ENCODE measurements at regions not wholly inside any gene's neighbourhood (a gene's known extent, or its start where the extent isn't known, plus 50 kb on each side); places are given as distances from the start of the nearest gene placed in this dataset.

DNA sequence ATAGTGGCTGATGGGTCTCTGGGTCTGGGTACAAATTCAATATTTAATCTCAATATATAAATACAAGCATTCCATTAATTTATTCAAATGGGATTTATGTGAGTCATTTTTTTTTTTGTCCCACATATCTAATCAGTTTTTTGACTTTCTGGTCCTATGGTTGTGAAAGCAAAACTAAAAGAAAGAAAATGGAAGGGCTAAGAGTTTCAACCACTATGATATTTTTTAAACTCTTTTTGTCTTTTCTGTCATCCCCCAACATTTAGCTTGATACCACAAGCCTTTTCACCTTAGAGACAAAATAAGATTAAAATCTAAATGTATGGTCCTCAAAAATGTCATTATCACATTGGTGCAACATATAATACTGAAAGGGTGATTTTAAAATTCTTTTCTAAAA, 602.7 kb upstream of the CHRM3 start:
- TF ChIP-seq, protein P1, sequence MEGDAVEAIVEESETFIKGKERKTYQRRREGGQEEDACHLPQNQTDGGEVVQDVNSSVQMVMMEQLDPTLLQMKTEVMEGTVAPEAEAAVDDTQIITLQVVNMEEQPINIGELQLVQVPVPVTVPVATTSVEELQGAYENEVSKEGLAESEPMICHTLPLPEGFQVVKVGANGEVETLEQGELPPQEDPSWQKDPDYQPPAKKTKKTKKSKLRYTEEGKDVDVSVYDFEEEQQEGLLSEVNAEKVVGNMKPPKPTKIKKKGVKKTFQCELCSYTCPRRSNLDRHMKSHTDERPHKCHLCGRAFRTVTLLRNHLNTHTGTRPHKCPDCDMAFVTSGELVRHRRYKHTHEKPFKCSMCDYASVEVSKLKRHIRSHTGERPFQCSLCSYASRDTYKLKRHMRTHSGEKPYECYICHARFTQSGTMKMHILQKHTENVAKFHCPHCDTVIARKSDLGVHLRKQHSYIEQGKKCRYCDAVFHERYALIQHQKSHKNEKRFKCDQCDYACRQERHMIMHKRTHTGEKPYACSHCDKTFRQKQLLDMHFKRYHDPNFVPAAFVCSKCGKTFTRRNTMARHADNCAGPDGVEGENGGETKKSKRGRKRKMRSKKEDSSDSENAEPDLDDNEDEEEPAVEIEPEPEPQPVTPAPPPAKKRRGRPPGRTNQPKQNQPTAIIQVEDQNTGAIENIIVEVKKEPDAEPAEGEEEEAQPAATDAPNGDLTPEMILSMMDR (IDR thresholded peaks at IDR 0.05; ENCODE audit: low read depth, low read length, missing control alignments): no peak
- DNase-seq (ENCODE audit: low read depth): no peak
- no peak overlapping the region for H3K4me3 ChIP-seq (ENCODE audit: low read depth, low read length)

DNA sequence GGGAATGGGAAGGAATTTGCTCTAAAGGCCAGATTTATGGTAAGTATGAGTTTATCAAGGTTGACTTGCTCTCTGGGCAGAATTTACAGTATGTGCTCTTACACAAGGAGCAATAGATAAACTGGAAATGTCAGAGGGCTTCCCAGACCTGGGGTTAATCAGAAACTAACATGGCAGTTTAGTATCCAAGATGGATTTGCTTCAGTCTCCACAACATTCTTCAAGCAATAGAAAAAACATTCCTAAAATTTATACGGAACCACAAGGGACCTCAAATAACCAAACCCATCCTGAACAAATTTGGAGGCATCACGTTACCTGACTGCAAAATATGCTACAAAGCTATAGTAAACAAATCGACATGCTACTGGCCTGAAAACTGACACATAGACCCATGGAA, 606.7 kb upstream of the CHRM3 start:
- no peak for DNase-seq (ENCODE audit: low read depth)
- TF ChIP-seq, protein P1 (IDR thresholded peaks at IDR 0.05; ENCODE audit: low read depth, low read length, missing control alignments): no peak
- no peak overlapping the region for H3K4me3 ChIP-seq (ENCODE audit: low read depth, low read length)

DNA sequence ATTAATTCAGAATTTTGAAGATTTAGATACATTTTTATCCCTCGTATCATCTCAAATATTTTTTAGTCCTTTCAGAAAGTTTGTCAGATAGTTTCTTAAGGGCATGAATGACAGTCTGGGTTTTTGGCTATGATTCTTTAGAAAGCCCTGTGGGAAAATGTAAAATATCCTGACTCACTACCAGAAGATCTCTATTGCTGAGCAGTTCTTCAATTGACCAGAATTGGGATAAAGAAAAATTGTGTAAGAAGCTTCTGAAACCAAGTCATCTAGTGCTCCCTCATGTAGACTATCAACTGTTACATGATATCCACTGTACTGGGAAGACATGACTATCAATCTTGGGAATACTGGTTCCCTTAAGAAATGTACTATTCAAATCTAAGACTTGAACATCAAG, 608.3 kb upstream of the CHRM3 start:
- H3K4me3 ChIP-seq (ENCODE audit: low read depth, low read length): no peak overlapping the region
- no peak for DNase-seq (ENCODE audit: low read depth)
- TF ChIP-seq, protein P1 (IDR thresholded peaks at IDR 0.05; ENCODE audit: low read depth, low read length, missing control alignments): no peak

DNA sequence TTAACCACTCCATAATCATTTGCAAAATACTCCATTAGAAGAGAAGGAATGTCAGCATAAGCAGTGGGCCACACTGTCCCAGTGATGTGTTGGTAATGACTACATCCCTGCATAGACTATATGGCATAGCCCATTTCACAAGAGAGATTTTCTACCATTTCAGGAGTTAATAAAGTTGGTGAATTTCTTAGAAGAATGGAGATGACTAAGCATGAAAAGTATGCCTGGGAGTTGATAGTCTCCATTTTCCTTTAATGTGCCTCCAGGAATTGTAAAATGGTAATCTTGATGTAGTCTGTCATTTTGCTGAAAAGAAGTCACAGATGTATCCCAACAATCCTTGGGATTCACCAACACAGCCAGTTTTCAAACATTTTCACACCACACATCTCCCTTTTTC, 608.8 kb upstream of the CHRM3 start:
- DNase-seq (ENCODE audit: low read depth): no peak
- TF ChIP-seq, protein P1 (IDR thresholded peaks at IDR 0.05; ENCODE audit: low read depth, low read length, missing control alignments): no peak
- H3K4me3 ChIP-seq (ENCODE audit: low read depth, low read length): no peak overlapping the region

DNA sequence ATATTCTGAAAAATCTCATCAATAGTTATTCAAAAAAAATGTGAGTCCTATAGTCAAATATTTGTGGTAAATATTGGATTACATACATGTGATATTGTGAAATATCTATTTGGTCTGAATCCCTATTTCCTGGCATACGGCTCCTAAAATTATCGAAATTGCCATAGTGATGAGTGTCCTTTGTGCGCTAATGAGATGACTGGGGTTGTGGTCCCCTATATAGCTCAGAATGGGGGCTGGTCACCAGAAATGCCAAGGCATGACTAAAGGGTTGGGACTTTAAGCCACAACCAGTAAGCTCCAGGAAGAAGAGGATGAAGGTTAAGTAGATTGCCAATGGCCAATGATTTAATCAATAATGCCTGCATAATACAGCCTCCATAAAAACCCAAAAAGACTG, 610.2 kb upstream of the CHRM3 start:
- no peak overlapping the region for H3K4me3 ChIP-seq (ENCODE audit: low read depth, low read length)
- TF ChIP-seq, protein P1 (IDR thresholded peaks at IDR 0.05; ENCODE audit: low read depth, low read length, missing control alignments): no peak
- DNase-seq (ENCODE audit: low read depth): no peak

DNA sequence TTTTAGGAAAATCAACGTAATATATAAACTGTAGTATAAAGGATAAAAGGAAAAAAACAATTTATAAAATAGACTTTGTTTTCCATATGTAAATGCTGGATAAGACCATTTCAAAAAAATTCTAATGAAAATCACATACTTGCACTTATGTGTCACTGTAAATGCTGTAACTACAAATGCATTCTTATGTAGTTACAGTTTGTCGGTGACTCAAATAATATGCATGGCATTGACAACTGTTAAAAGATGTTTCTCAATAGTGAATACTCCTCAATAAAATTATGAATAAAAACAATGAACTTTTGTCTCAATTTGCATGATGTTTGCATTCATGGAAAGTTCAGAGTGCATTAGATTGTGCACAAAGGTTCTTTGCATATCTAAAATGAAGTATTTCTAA, 614.0 kb upstream of the CHRM3 start:
- TF ChIP-seq, protein P1 (IDR thresholded peaks at IDR 0.05; ENCODE audit: low read depth, low read length, missing control alignments): no peak
- DNase-seq (ENCODE audit: low read depth): no peak
- no peak overlapping the region for H3K4me3 ChIP-seq (ENCODE audit: low read depth, low read length)

DNA sequence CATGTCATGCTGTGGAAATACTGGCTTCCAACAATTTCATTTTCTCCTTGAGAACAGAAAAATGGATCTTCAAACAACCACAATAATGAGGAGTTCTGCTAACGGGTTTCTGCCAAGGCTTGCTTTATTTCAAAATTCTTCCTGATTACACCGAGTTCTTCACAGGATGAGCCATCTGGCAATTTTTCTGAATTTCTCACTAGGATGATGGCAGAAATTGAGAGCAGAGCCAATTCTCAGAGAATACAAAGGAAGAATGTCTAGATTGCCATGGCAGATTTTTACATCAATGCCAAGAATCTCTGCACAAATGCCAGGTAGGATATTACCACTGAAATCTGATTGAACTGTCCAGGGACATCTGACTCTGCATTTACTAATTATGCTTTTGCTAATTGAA, 619.0 kb upstream of the CHRM3 start:
- no peak for DNase-seq (ENCODE audit: low read depth)

More for the DNA sequence above, 619.0 kb upstream of the CHRM3 start:
- H3K4me3 ChIP-seq (ENCODE audit: low read depth, low read length): no peak overlapping the region
- TF ChIP-seq, protein P1 (IDR thresholded peaks at IDR 0.05; ENCODE audit: low read depth, low read length, missing control alignments): no peak
